ENCODE measurements at regions not wholly inside any gene's neighbourhood (a gene's known extent, or its start where the extent isn't known, plus 50 kb on each side); places are given as distances from the start of the nearest gene placed in this dataset.
A peak's percentile ranks its signal among the peaks of the same experiment; 100 is the strongest.

DNA sequence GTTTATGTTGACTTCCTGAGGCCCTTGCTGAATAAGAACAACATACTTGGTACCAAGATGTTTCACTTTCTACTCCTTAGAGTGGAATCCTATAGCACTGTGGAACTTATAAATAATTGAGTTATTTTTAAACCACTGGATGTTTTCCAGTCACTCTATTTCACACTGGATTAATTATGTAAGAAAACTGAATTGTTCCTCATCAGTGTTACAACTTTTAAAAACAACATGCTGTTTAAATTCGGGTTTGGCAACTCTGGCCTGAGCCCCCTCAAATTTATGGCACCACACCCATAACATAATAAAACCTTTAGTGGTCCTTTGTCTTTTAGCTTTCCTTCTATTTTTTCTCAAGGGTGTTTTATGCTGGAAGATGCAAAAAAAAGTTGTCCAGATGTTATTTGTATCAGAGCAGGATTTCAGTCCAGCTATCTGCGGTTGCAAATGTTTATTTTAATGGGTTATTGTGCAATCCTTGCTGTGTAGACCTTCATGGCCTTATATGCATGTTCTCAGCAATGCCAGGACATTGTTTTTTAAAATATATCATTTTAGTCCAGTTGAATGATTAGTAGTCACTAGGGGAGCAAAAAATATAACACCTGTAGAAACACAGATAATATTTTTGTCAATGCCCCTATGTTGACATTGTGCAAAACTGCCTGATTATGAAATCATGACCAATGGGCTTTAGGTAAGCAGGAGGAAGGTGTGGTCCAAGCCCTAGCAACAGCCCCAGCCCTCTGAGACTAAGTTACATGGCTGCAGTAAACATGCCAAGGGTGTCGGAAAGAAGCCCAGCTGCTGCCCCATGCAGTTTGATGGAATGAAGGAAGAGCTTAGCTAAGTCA lies 638.0 kb upstream of the ZEB2 start:
- Histone ChIP-seq H3K4me3 (ENCODE audit: low read depth in 1 of 3, low read length in 3 of 3) (no peak overlapping the region), H3K27me3 (ENCODE audit: control insufficient read depth in 3 of 3, insufficient read depth in 3 of 3, low read length in 3 of 3) (no peaks in the 10 kb centered on the region), H3K4me1 (ENCODE audit: control insufficient read depth in 3 of 3, insufficient read depth in 2 of 3, low read depth in 1 of 3, low read length in 2 of 3) (no peaks in the 10 kb centered on the region), H3K36me3 (ENCODE audit: control insufficient read depth in 3 of 3, insufficient read depth in 2 of 3, low read depth in 1 of 3, low read length in 3 of 3) (no peaks in the 10 kb centered on the region), H3K9me3 (ENCODE audit: control insufficient read depth in 2 of 2, insufficient read depth in 1 of 2, low read depth in 1 of 2, low read length in 1 of 2) (no peaks in the 10 kb centered on the region), H3K27ac (ENCODE audit: low read depth in 1 of 3, low read length in 2 of 3) (peak overlapping the region in 1 of 3 donors; percentile 66)
- no peak for FAIRE-seq
- peak in 1 of 2 donors; percentile 13 for DNase-seq
- 25 to 37% (median 36%) methylated on average over 3 of the region's 3 CpGs for WGBS, 3 donors

DNA sequence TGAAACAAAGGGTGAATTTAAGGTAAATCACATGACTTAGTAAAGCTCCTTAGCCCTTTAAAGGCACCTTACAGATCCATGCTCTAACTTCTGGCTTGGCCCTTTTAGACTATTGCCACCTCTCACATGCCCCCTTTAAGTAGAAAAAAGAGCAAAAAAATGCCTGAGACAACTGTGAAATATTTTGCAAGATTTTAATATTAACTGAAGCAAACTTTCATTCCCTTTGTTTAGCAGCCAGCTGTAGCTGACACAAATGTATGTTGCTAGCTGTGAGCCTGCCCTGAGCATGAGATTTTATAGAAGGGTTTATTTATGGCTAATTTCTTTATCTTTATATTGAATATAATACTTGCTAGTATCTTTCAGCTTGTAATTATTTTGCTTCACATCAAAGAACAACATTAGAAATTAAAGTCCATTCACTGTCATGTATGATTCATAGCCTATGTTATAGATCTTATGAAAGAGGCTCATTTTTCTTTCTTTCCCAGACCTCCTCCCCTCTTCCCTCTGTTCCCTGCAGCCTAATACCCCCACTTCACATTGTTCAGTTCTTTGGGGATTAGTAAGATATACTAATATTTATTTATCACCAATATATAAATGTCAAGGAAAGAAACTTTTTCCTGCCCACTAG lies 637.2 kb upstream of the ZEB2 start:
- Histone ChIP-seq H3K4me1 (ENCODE audit: control insufficient read depth in 3 of 3, insufficient read depth in 2 of 3, low read depth in 1 of 3, low read length in 2 of 3) (no peaks in the 10 kb centered on the region), H3K27me3 (ENCODE audit: control insufficient read depth in 3 of 3, insufficient read depth in 3 of 3, low read length in 3 of 3) (no peaks in the 10 kb centered on the region), H3K4me3 (ENCODE audit: low read depth in 1 of 3, low read length in 3 of 3) (no peak overlapping the region), H3K27ac (ENCODE audit: low read depth in 1 of 3, low read length in 2 of 3) (peak overlapping the region in 1 of 3 donors; percentile 4), H3K9me3 (ENCODE audit: control insufficient read depth in 2 of 2, insufficient read depth in 1 of 2, low read depth in 1 of 2, low read length in 1 of 2) (no peaks in the 10 kb centered on the region), H3K36me3 (ENCODE audit: control insufficient read depth in 3 of 3, insufficient read depth in 2 of 3, low read depth in 1 of 3, low read length in 3 of 3) (no peaks in the 10 kb centered on the region)
- DNase-seq, result no peak
- no peak for FAIRE-seq

DNA sequence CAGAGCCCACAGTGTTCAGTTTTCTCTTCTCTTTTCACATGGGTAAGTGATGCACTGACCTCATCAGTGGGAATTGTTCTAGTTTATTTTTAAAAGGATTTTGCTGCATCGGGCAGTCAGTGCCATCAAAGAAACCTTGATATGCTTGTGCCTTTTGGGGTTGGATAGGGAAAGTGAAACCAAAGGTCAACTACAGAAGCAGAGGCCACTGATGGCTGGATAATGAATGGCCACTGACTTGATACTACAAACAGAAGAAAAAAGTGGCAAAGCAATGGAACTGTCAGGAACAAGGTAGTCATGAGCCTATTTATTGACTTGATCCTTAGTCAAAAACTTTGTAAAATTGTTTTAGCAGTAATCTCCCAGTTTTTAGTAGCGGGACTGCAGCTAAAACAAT lies 636.3 kb upstream of the ZEB2 start:
- FAIRE-seq (no peak), DNase-seq (no peak)
- Histone ChIP-seq H3K27ac (ENCODE audit: low read depth in 1 of 3, low read length in 2 of 3) (no peak overlapping the region), H3K27me3 (ENCODE audit: control insufficient read depth in 3 of 3, insufficient read depth in 3 of 3, low read length in 3 of 3) (no peaks in the 10 kb centered on the region), H3K9me3 (ENCODE audit: control insufficient read depth in 2 of 2, insufficient read depth in 1 of 2, low read depth in 1 of 2, low read length in 1 of 2) (peaks cover 0 to 3% of the 10 kb centered on the region in 2 donors), H3K4me1 (ENCODE audit: control insufficient read depth in 3 of 3, insufficient read depth in 2 of 3, low read depth in 1 of 3, low read length in 2 of 3) (no peaks in the 10 kb centered on the region), H3K36me3 (ENCODE audit: control insufficient read depth in 3 of 3, insufficient read depth in 2 of 3, low read depth in 1 of 3, low read length in 3 of 3) (no peaks in the 10 kb centered on the region), H3K4me3 (ENCODE audit: low read depth in 1 of 3, low read length in 3 of 3) (no peak overlapping the region)
- 75 to 88% (median 78%) methylated on average over 2 of the region's 2 CpGs for WGBS, 3 donors

DNA sequence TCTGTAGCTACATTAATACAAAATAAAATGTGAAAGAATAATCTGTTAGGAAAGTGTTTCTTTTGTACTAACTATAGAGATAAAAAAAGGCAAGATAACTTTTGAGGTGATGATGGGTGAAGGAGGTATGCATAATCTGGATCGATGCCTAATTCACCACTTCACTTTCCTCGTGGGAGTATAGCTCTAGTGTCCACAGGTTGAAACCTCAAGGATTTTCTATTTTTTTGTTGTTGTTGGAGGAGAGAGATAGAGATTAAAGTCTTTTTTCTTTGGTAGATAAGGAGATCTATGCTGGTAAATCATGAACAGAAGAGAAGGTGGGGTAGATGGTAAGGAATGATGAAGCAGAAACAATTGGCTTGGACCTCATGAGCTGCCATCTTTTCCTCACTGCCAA lies 635.3 kb upstream of the ZEB2 start:
- Histone ChIP-seq H3K27me3 (ENCODE audit: control insufficient read depth in 3 of 3, insufficient read depth in 3 of 3, low read length in 3 of 3) (no peaks in the 10 kb centered on the region), H3K36me3 (ENCODE audit: control insufficient read depth in 3 of 3, insufficient read depth in 2 of 3, low read depth in 1 of 3, low read length in 3 of 3) (no peaks in the 10 kb centered on the region), H3K4me1 (ENCODE audit: control insufficient read depth in 3 of 3, insufficient read depth in 2 of 3, low read depth in 1 of 3, low read length in 2 of 3) (no peaks in the 10 kb centered on the region), H3K4me3 (ENCODE audit: low read depth in 1 of 3, low read length in 3 of 3) (no peak overlapping the region), H3K9me3 (ENCODE audit: control insufficient read depth in 2 of 2, insufficient read depth in 1 of 2, low read depth in 1 of 2, low read length in 1 of 2) (peaks cover 0 to 3% of the 10 kb centered on the region in 2 donors), H3K27ac (ENCODE audit: low read depth in 1 of 3, low read length in 2 of 3) (no peak overlapping the region)
- DNase-seq (no peak), FAIRE-seq (no peak)
- WGBS, 3 donors, result 55 to 78% (median 55%) methylated on average over 2 of the region's 2 CpGs

DNA sequence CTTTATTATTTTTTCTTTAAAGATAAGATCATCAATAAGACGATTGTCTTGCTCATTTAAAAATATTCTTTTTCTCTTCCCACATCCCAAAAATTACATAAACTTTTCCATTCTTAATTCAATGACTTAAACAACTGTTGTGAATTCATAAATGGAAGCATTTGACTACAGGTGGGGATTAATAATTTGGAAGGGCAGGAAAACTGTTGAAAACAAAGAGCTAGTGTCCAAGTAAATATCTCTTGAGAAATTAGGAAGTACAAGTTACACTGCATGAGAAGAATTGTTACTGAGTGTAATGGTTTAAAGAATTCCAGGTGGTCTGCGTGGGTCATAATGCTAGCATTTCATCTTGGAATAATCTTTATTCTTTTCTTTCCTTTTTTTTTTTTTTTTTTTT lies 634.8 kb upstream of the ZEB2 start:
- Histone ChIP-seq H3K27me3 (ENCODE audit: control insufficient read depth in 3 of 3, insufficient read depth in 3 of 3, low read length in 3 of 3) (no peaks in the 10 kb centered on the region), H3K27ac (ENCODE audit: low read depth in 1 of 3, low read length in 2 of 3) (no peak overlapping the region), H3K9me3 (ENCODE audit: control insufficient read depth in 2 of 2, insufficient read depth in 1 of 2, low read depth in 1 of 2, low read length in 1 of 2) (peaks cover 0 to 3% of the 10 kb centered on the region in 2 donors), H3K36me3 (ENCODE audit: control insufficient read depth in 3 of 3, insufficient read depth in 2 of 3, low read depth in 1 of 3, low read length in 3 of 3) (no peaks in the 10 kb centered on the region), H3K4me3 (ENCODE audit: low read depth in 1 of 3, low read length in 3 of 3) (no peak overlapping the region), H3K4me1 (ENCODE audit: control insufficient read depth in 3 of 3, insufficient read depth in 2 of 3, low read depth in 1 of 3, low read length in 2 of 3) (no peaks in the 10 kb centered on the region)
- FAIRE-seq, result no peak
- no peak for DNase-seq
- WGBS, 3 donors, result 57 to 80% (median 62%) methylated on average over 2 of the region's 2 CpGs

DNA sequence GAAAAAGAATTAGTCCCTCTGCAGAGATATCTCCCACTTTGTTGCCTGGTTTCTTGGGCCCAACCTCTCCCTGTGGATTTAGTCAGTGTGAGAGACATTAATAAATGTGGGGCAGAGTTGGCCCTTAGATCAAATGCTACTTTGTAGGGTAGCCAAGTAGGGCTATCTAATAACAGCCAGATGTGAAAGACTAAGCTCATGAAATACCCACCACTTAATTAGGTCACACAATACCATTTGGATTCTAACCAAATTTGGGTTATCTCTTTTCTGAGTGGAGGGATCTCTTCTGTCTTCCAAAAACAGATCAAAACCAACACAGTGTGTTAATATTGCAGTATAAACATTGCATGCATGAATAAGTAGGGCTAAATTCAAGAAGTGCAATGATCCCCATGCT lies 626.8 kb upstream of the ZEB2 start:
- no peaks in the 10 kb centered on the region for H3K27me3 ChIP-seq (ENCODE audit: control insufficient read depth in 3 of 3, insufficient read depth in 3 of 3, low read length in 3 of 3)
- peaks cover 0 to 3% of the 10 kb centered on the region in 2 donors for H3K9me3 ChIP-seq (ENCODE audit: control insufficient read depth in 2 of 2, insufficient read depth in 1 of 2, low read depth in 1 of 2, low read length in 1 of 2)
- FAIRE-seq (no peak), DNase-seq (no peak)
- H3K36me3 ChIP-seq (ENCODE audit: control insufficient read depth in 3 of 3, insufficient read depth in 2 of 3, low read depth in 1 of 3, low read length in 3 of 3), result no peaks in the 10 kb centered on the region
- no peaks in the 10 kb centered on the region for H3K4me1 ChIP-seq (ENCODE audit: control insufficient read depth in 3 of 3, insufficient read depth in 2 of 3, low read depth in 1 of 3, low read length in 2 of 3)
- no peak overlapping the region for H3K27ac ChIP-seq (ENCODE audit: low read depth in 1 of 3, low read length in 2 of 3)
- no peak overlapping the region for H3K4me3 ChIP-seq (ENCODE audit: low read depth in 1 of 3, low read length in 3 of 3)

DNA sequence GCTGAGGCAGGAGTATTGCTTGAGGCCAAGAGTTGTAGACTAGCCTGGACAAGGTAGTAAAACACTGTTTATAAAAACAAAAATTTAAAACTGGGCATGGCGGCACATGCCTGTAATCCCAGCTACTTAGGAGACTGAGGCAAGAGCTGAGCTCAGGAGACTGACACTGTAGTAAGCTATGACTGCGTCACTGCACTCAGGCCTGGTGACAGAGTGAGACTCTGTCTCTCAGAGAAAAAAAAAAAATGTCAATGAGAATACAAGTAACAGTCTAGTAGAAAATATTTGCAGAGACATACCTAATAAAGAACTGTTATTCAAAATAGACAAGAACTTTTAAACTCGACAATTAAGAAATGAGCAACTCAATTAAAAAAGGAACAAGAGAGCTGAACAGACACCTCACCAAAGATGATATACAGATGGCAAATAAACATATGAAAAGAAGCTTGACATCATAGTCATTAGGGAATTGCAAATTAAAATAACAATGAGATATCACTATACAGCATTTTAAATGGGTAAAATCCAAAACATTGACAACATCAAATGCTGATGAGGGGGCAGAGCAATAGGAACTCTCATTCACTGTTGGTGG lies 624.3 kb upstream of the ZEB2 start:
- Histone ChIP-seq H3K27ac (ENCODE audit: low read depth in 1 of 3, low read length in 2 of 3) (no peak overlapping the region), H3K27me3 (ENCODE audit: control insufficient read depth in 3 of 3, insufficient read depth in 3 of 3, low read length in 3 of 3) (no peaks in the 10 kb centered on the region), H3K4me1 (ENCODE audit: control insufficient read depth in 3 of 3, insufficient read depth in 2 of 3, low read depth in 1 of 3, low read length in 2 of 3) (no peaks in the 10 kb centered on the region), H3K4me3 (ENCODE audit: low read depth in 1 of 3, low read length in 3 of 3) (no peak overlapping the region), H3K9me3 (ENCODE audit: control insufficient read depth in 2 of 2, insufficient read depth in 1 of 2, low read depth in 1 of 2, low read length in 1 of 2) (no peaks in the 10 kb centered on the region), H3K36me3 (ENCODE audit: control insufficient read depth in 3 of 3, insufficient read depth in 2 of 3, low read depth in 1 of 3, low read length in 3 of 3) (no peaks in the 10 kb centered on the region)
- FAIRE-seq (no peak), DNase-seq (no peak)
- 92 to 94% (median 93%) methylated on average over 3 of the region's 3 CpGs for WGBS, 3 donors

DNA sequence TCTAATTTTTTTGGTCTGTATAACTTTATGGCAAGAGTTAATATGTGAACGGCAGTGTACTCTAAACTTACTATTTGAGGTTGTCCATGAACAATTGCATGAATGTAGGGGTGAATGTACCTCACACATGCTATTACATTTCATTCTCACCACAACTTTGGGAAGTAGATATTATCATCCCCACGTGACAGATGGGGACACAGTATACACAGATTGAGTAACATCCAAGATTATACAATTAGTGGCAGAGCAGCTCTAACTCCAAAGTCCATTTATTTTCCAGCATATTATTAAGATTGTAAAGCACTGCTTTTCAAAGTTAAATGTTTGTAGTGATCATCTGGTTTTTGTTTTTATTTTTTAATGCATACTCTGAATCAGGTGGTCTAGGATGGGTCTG lies 622.1 kb upstream of the ZEB2 start:
- WGBS, 3 donors, result 41 to 72% (median 62%) methylated on average over 2 of the region's 2 CpGs
- FAIRE-seq (no peak), DNase-seq (peak in 1 of 2 donors; percentile 24)
- no peaks in the 10 kb centered on the region for H3K4me1 ChIP-seq (ENCODE audit: control insufficient read depth in 3 of 3, insufficient read depth in 2 of 3, low read depth in 1 of 3, low read length in 2 of 3)
- no peaks in the 10 kb centered on the region for H3K36me3 ChIP-seq (ENCODE audit: control insufficient read depth in 3 of 3, insufficient read depth in 2 of 3, low read depth in 1 of 3, low read length in 3 of 3)
- H3K27ac ChIP-seq (ENCODE audit: low read depth in 1 of 3, low read length in 2 of 3), result no peak overlapping the region
- H3K4me3 ChIP-seq (ENCODE audit: low read depth in 1 of 3, low read length in 3 of 3), result no peak overlapping the region
- H3K9me3 ChIP-seq (ENCODE audit: control insufficient read depth in 2 of 2, insufficient read depth in 1 of 2, low read depth in 1 of 2, low read length in 1 of 2), result no peaks in the 10 kb centered on the region
- no peaks in the 10 kb centered on the region for H3K27me3 ChIP-seq (ENCODE audit: control insufficient read depth in 3 of 3, insufficient read depth in 3 of 3, low read length in 3 of 3)
